HEK293 (cell line): ENCODE measurements at regions not wholly inside any gene's neighbourhood (a gene's known extent, or its start where the extent isn't known, plus 50 kb on each side); places are given as distances from the start of the nearest gene placed in this dataset.

Experiments
- CTCF ChIA-PET: fragments of 350-600 bp; formaldehyde crosslinking; extraction: SDS; loops from one replicate; lab custom pipeline; 2021; ENCODE audit warnings: antibody characterized with exemption; lab: Yijun Ruan, JAX
- POLR2A ChIA-PET: fragments of 300-600 bp; formaldehyde crosslinking; extraction: SDS; loops from one replicate; lab custom pipeline; 2020; ENCODE audit warnings: antibody characterized with exemption, inconsistent platforms; lab: Yijun Ruan, JAX
- H3K27ac ChIP-seq: fragments of 200-500 bp; sonication (Bioruptor generic); 2 replicates; pipeline ENCODE4 v1.5.1; 2014; ENCODE audit warnings: low read depth, low read length, control low read depth, inconsistent platforms; ENCODE audit errors: extremely low read depth
- H3K36me3 ChIP-seq, 2 experiments: fragments of 200-500 bp in 1 of 2; sonication (Bioruptor generic) in 1 of 2; 1 replicate in 1 of 2; 2 replicates in 1 of 2; pipeline ENCODE4 v1.5.1; 2014 to 2017; ENCODE audit warnings: inconsistent platforms in 2 of 2, low read length in 2 of 2; ENCODE audit not compliant: control insufficient read depth in 2 of 2, insufficient read depth in 1 of 2
- H3K4me1 ChIP-seq: fragments of 200-500 bp; sonication (Bioruptor generic); 2 replicates; pipeline ENCODE4 v1.5.1; 2014; ENCODE audit warnings: mild to moderate bottlenecking, low read length, inconsistent platforms; ENCODE audit not compliant: control insufficient read depth, insufficient read depth
- H3K4me3 ChIP-seq: 2 replicates; pipeline ENCODE4 v1.5.1; 2011; ENCODE audit warnings: low read depth, mild to moderate bottlenecking, control low read depth, low read length, moderate library complexity
- H3K9me3 ChIP-seq: fragments of 200-500 bp; sonication (Bioruptor generic); 2 replicates; pipeline ENCODE4 v1.5.1; 2014; ENCODE audit warnings: low read depth, low read length, inconsistent platforms; ENCODE audit not compliant: control insufficient read depth, insufficient read depth
- EGR2 ChIP-seq: fragments of 450-650 bp; formaldehyde crosslinking; IDR thresholded peaks from 2 replicates; pipeline ENCODE4 v1.5.1; 2016; ENCODE audit warnings: low read depth, missing biosample characterization, missing genetic modification characterization
- GLIS1 ChIP-seq: fragments of 450-650 bp; formaldehyde crosslinking; IDR thresholded peaks from 2 replicates; pipeline ENCODE4 v1.5.1; 2016; ENCODE audit warnings: missing biosample characterization, missing genetic modification characterization
- HOXC10 ChIP-seq: sonication (generic); formaldehyde crosslinking; IDR thresholded peaks from 2 replicates; pipeline ENCODE4 v1.8.1; 2023; ENCODE audit warnings: mild to moderate bottlenecking, missing genetic modification reagents
- KLF10 ChIP-seq: fragments of 450-650 bp; IDR thresholded peaks from 2 replicates; pipeline ENCODE4 v1.5.1; 2018; ENCODE audit warnings: missing biosample characterization, mild to moderate bottlenecking, missing genetic modification characterization
- KLF9 ChIP-seq: fragments of 450-650 bp; formaldehyde crosslinking; IDR thresholded peaks from 2 replicates; pipeline ENCODE4 v1.5.1; 2016; ENCODE audit warnings: missing biosample characterization, missing genetic modification characterization, low read depth
- MEIS1 ChIP-seq: sonication (generic); formaldehyde crosslinking; IDR thresholded peaks from 2 replicates; pipeline ENCODE4 v1.8.1; 2022; ENCODE audit warnings: missing genetic modification reagents, mild to moderate bottlenecking, borderline replicate concordance
- OSR2 ChIP-seq: fragments of 450-650 bp; formaldehyde crosslinking; IDR thresholded peaks from 2 replicates; pipeline ENCODE4 v1.5.1; 2016; ENCODE audit warnings: missing biosample characterization, missing genetic modification characterization
- OVOL3 ChIP-seq: fragments of 450-650 bp; formaldehyde crosslinking; IDR thresholded peaks from 2 replicates; pipeline ENCODE4 v1.5.1; 2016; ENCODE audit warnings: missing biosample characterization, missing genetic modification characterization
- SALL2 ChIP-seq: fragments of 450-650 bp; formaldehyde crosslinking; IDR thresholded peaks from 2 replicates; pipeline ENCODE4 v1.5.0; 2017; ENCODE audit warnings: missing biosample characterization, mild to moderate bottlenecking, missing genetic modification characterization, borderline replicate concordance
- TCF7L2 ChIP-seq: IDR thresholded peaks from 2 replicates; pipeline ENCODE4 v1.6.1; 2011; ENCODE audit warnings: low read depth, mild to moderate bottlenecking, inconsistent platforms, low read length, moderate library complexity, borderline replicate concordance
- ZFP3 ChIP-seq: fragments of 450-650 bp; formaldehyde crosslinking; IDR thresholded peaks from 2 replicates; pipeline ENCODE4 v1.5.1; 2016; ENCODE audit warnings: low read depth, missing biosample characterization, missing genetic modification characterization
- ZNF140 ChIP-seq: fragments of 450-650 bp; formaldehyde crosslinking; IDR thresholded peaks from 2 replicates; pipeline ENCODE4 v1.5.1; 2016; ENCODE audit warnings: missing biosample characterization, missing genetic modification characterization
- ZNF2 ChIP-seq: fragments of 450-650 bp; formaldehyde crosslinking; IDR thresholded peaks from 2 replicates; pipeline ENCODE4 v1.5.1; 2016; ENCODE audit warnings: missing biosample characterization, missing genetic modification characterization
- ZNF202 ChIP-seq: fragments of 450-650 bp; formaldehyde crosslinking; IDR thresholded peaks from 2 replicates; pipeline ENCODE4 v1.5.1; 2016; ENCODE audit warnings: missing biosample characterization, missing genetic modification characterization, borderline replicate concordance
- ZNF302 ChIP-seq: fragments of 450-650 bp; formaldehyde crosslinking; IDR thresholded peaks from 2 replicates; pipeline ENCODE4 v1.5.1; 2016; ENCODE audit warnings: missing biosample characterization, missing genetic modification characterization, low read depth
- ZNF350 ChIP-seq: fragments of 450-650 bp; formaldehyde crosslinking; IDR thresholded peaks from 2 replicates; pipeline ENCODE4 v1.5.0; 2017; ENCODE audit warnings: missing biosample characterization, mild to moderate bottlenecking, missing genetic modification characterization
- ZNF37A ChIP-seq: fragments of 450-650 bp; IDR thresholded peaks from 2 replicates; pipeline ENCODE4 v1.5.1; 2018; ENCODE audit warnings: missing biosample characterization, missing genetic modification characterization
- ZNF549 ChIP-seq: fragments of 450-650 bp; IDR thresholded peaks from 2 replicates; pipeline ENCODE4 v1.5.1; 2018; ENCODE audit warnings: missing biosample characterization, missing genetic modification characterization, mild to moderate bottlenecking, inconsistent platforms, moderate library complexity
- ZNF629 ChIP-seq: fragments of 450-650 bp; formaldehyde crosslinking; IDR thresholded peaks from 2 replicates; pipeline ENCODE4 v1.5.1; 2017; ENCODE audit warnings: missing biosample characterization, missing genetic modification characterization
- ZNF747 ChIP-seq: fragments of 450-650 bp; formaldehyde crosslinking; IDR thresholded peaks from 2 replicates; pipeline ENCODE4 v1.5.1; 2016; ENCODE audit warnings: missing biosample characterization, missing genetic modification characterization
- ZNF792 ChIP-seq: fragments of 450-650 bp; formaldehyde crosslinking; IDR thresholded peaks from 2 replicates; pipeline ENCODE4 v1.5.1; 2016; ENCODE audit warnings: missing biosample characterization, missing genetic modification characterization
- ZSCAN4 ChIP-seq: fragments of 450-650 bp; formaldehyde crosslinking; IDR thresholded peaks from 2 replicates; pipeline ENCODE4 v1.5.1; 2017; ENCODE audit warnings: missing biosample characterization, missing genetic modification characterization

- no peak overlapping the region for H3K4me3 ChIP-seq
Observed at GRCh38 chrX:145910017-145910416, 92.4 kb downstream of the SLITRK2 start.

DNA sequence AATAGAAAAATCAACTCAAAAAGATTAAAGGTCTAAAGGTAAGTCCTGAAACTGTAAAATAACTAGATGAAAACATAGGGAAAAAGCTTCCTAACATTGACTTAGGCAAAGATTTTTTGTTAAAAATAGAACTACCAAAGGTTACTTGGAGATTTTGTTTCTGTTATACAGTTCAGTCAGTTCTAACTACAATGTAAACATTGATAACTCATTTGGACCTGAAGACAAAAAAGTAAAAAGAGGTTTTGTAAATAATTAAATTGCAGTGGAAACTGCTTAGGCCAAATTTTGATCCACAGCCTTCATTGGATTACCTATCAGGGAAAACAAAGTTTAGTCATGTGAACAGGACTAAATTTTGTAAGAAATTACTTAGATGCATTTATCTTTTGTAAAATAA is 101.8 kb downstream of the SLITRK2 start:
- ChIA-PET POLR2A (no interaction called here), CTCF (no interaction called here)
- Histone ChIP-seq H3K4me1 (no peaks in the 10 kb centered on the region), H3K36me3 (no peaks in the 10 kb centered on the region; a peak in 2 of 3 replicates), H3K9me3 (no peaks in the 10 kb centered on the region), H3K27ac (no peak overlapping the region), H3K4me3 (no peak overlapping the region)
- TF ChIP-seq SALL2 (tag by site-specific recombination) (no peak), OSR2 (tag by site-specific recombination) (no peak), ZNF747 (tag by site-specific recombination) (no peak), MEIS1 (CRISPR knock-in tag) (no peak), ZNF140 (tag by site-specific recombination) (no peak), ZNF302 (tag by site-specific recombination) (no peak), TCF7L2 (no peak), ZFP3 (tag by site-specific recombination) (no peak)

More at GRCh38 chrX:145910017-145910416, 92.4 kb downstream of the SLITRK2 start:
- Histone ChIP-seq H3K9me3 (no peaks in the 10 kb centered on the region), H3K4me1 (no peaks in the 10 kb centered on the region), H3K36me3 (no peaks in the 10 kb centered on the region), H3K27ac (no peak overlapping the region)
- ChIA-PET CTCF (no interaction called here), POLR2A (no interaction called here)
- TF ChIP-seq ZNF629 (no peak), ZNF350 (tag by site-specific recombination) (no peak), ZNF792 (tag by site-specific recombination) (no peak), KLF10 (no peak), ZSCAN4 (tag by site-specific recombination) (no peak)

GRCh38 chrX:145923376-145923775 is 105.7 kb downstream of the SLITRK2 start:
- Histone ChIP-seq H3K27ac (no peak overlapping the region), H3K4me1 (no peaks in the 10 kb centered on the region), H3K36me3 (no peaks in the 10 kb centered on the region; a peak in 1 of 3 replicates), H3K4me3 (no peak overlapping the region), H3K9me3 (no peaks in the 10 kb centered on the region)
- TF ChIP-seq ZNF202 (tag by site-specific recombination) (no peak), ZNF2 (tag by site-specific recombination) (no peak), ZNF549 (tag by site-specific recombination) (no peak), GLIS1 (tag by site-specific recombination) (no peak), ZNF37A (no peak), OVOL3 (tag by site-specific recombination) (no peak), KLF9 (tag by site-specific recombination) (no peak), EGR2 (tag by site-specific recombination) (no peak), HOXC10 (CRISPR knock-in tag) (no peak)
- POLR2A ChIA-PET: no interaction called here
- CTCF ChIA-PET: no interaction called here
